ENCODE measurements at regions not wholly inside any gene's neighbourhood (a gene's known extent, or its start where the extent isn't known, plus 50 kb on each side); places are given as distances from the start of the nearest gene placed in this dataset.
"Not testable (repeated sequence)": the region's sequence is repeated elsewhere in the genome, so short reads cannot be mapped to it uniquely, and the experiment has no call there.

DNA sequence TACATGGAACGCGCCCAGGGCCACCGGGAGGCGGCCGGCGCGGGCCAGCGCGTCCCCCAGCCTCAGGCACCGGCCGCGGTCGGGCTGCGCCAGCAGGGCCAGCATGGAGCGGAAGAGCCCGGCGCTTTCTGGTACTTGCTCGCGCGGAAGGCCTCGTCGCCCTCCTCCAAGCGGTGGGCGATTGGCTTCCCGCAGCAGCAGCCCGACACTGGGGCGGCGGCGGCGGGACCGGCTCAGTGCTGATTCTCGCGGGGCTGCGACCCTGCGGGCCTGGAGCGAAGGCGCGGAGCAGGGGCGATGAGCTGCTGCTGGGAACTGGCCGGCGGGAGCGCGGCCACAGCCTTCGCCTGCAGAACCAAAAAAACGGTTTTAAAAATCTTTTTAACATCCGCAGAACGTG lies 95.3 kb downstream of the POTEB3 start:
- TF ChIP-seq, protein P1, sequence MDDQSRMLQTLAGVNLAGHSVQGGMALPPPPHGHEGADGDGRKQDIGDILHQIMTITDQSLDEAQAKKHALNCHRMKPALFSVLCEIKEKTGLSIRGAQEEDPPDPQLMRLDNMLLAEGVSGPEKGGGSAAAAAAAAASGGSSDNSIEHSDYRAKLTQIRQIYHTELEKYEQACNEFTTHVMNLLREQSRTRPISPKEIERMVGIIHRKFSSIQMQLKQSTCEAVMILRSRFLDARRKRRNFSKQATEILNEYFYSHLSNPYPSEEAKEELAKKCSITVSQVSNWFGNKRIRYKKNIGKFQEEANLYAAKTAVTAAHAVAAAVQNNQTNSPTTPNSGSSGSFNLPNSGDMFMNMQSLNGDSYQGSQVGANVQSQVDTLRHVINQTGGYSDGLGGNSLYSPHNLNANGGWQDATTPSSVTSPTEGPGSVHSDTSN (CRISPR knock-in tag; IDR thresholded peaks at IDR 0.05), result not testable (repeated sequence)
- not testable (repeated sequence) for TF ChIP-seq ZBTB7A (tag by site-specific recombination; IDR thresholded peaks at IDR 0.05; ENCODE audit: low read depth); ZNF174 (tag by site-specific recombination; IDR thresholded peaks at IDR 0.05); MYNN (tag by site-specific recombination; IDR thresholded peaks at IDR 0.05; ENCODE audit: borderline replicate concordance); KLF8 (tag by site-specific recombination; IDR thresholded peaks at IDR 0.05); ZNF2 (tag by site-specific recombination; IDR thresholded peaks at IDR 0.05)
- TF ChIP-seq, protein P2, sequence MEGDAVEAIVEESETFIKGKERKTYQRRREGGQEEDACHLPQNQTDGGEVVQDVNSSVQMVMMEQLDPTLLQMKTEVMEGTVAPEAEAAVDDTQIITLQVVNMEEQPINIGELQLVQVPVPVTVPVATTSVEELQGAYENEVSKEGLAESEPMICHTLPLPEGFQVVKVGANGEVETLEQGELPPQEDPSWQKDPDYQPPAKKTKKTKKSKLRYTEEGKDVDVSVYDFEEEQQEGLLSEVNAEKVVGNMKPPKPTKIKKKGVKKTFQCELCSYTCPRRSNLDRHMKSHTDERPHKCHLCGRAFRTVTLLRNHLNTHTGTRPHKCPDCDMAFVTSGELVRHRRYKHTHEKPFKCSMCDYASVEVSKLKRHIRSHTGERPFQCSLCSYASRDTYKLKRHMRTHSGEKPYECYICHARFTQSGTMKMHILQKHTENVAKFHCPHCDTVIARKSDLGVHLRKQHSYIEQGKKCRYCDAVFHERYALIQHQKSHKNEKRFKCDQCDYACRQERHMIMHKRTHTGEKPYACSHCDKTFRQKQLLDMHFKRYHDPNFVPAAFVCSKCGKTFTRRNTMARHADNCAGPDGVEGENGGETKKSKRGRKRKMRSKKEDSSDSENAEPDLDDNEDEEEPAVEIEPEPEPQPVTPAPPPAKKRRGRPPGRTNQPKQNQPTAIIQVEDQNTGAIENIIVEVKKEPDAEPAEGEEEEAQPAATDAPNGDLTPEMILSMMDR (tag by site-specific recombination; IDR thresholded peaks at IDR 0.05), result not testable (repeated sequence)

Data from HEK293 (cell line).